Activated CD4-positive, alpha-beta T cell treated with anti-CD3 and anti-CD28 coated beads for 1 hour (primary cell): ENCODE measurements at regions not wholly inside any gene's neighbourhood (a gene's known extent, or its start where the extent isn't known, plus 50 kb on each side); places are given as distances from the start of the nearest gene placed in this dataset.

ENCODE experiments used
- DNase-seq: peaks from one replicate; pipeline ENCODE4 v3.0.0-alpha.2; 2020

GRCh38 chr3:13714251-13714916 is 165.5 kb downstream of the FBLN2 start:
- DNase-seq: no peak

GRCh38 chr3:13713396-13713795 is 164.5 kb downstream of the FBLN2 start:
- DNase-seq: no peak

GRCh38 chr3:13712682-13713180 is 163.8 kb downstream of the FBLN2 start:
- no peak for DNase-seq

GRCh38 chr3:13711911-13712650 is 163.2 kb downstream of the FBLN2 start:
- DNase-seq: peak; percentile 2

GRCh38 chr3:13710251-13710650 is 161.3 kb downstream of the FBLN2 start:
- DNase-seq: no peak

- DNase-seq: peak; percentile 3
These were observed 160.8 kb downstream of the FBLN2 start for GRCh38 chr3:13709706-13710105.

GRCh38 chr3:13708871-13709595 is 160.1 kb downstream of the FBLN2 start:
- DNase-seq: no peak

GRCh38 chr3:13708301-13708700 is 159.4 kb downstream of the FBLN2 start:
- DNase-seq: peak; percentile 5

DNA sequence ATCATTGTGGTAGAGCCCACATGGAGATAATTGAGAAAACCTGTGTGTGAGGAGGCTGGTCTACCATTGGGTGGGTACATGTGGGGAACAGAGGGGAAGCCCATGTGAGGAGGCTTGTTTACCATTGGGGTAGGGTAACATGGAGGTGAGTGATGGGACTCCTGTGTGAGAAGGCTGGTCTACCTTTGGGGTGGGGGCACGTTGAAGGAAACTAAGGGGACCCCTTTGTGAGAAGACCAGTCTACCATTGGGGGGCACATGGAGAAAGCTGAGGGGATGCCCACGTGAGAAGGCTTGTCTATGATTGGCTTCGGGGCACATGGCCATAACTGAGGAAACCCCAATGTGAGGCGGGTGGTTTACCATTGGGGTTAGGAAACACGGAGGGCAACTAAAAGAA is 158.5 kb downstream of the FBLN2 start:
- DNase-seq: no peak

GRCh38 chr3:13706886-13707285 is 158.0 kb downstream of the FBLN2 start:
- DNase-seq: no peak

GRCh38 chr3:13706451-13706850 is 157.5 kb downstream of the FBLN2 start:
- no peak for DNase-seq

- no peak for DNase-seq
These were observed 156.9 kb downstream of the FBLN2 start for GRCh38 chr3:13705702-13706280.

DNA sequence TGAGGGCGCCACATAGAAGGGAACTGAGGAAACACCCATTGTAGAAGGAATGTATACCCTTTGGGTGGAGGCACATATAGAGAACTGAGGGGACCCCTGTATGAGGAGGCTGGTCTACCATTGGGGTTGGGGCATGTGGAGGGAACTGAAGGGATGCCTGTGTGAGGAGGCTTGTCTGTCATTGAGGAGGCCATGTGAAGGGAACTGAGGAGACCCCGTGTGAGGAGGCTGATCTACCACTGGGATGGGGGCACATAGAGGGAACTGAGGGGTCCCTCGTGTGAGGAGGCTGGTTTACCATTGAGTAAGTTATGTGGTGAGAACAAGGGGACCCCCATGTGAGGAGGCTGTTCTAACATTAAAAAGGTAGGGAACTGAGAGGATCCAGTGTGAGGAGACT is 156.1 kb downstream of the FBLN2 start:
- no peak for DNase-seq

DNA sequence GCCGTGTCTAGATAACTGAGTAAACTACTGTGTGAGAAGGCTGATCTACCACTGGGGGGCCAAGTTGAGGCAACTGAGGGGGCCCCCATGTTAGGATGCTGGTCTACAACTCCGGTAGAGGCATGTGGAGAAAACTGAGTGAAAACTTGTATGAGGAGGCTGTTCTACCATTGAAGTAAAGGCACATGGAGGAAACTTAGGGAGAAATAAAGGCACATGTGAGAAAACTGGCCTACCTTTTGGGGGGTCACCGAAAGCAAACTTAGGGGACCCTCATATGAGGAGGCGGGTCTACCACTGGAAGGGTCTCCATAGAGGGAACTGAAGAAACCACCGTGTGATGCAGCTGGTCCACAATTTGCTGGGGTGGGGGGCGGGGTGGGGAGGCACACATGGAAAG is 155.2 kb downstream of the FBLN2 start:
- DNase-seq: no peak

- no peak for DNase-seq
These were observed 154.1 kb downstream of the FBLN2 start for GRCh38 chr3:13703071-13703470.

- DNase-seq: no peak
These were observed 153.4 kb downstream of the FBLN2 start for GRCh38 chr3:13702286-13702685.

DNA sequence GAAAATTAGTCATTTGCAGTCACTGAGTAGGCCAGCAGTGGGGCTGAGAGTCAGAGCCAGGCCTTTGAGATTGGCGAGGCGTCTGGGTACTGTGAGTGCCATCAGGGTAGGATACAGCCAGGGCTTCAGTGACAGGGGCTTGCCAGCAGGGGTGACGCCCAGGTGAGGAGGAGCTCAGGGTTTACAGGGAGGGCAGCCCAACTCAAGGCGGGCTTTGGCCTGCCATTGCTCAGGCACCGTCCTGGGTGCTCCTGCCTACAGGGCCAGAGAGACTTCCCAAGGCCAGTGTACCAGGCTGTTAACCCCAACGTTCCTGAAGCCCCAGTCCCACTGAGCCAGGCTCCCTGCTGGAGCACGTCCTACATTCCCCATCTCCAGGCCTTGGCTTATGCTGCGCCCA is 152.0 kb downstream of the FBLN2 start:
- DNase-seq: no peak

DNA sequence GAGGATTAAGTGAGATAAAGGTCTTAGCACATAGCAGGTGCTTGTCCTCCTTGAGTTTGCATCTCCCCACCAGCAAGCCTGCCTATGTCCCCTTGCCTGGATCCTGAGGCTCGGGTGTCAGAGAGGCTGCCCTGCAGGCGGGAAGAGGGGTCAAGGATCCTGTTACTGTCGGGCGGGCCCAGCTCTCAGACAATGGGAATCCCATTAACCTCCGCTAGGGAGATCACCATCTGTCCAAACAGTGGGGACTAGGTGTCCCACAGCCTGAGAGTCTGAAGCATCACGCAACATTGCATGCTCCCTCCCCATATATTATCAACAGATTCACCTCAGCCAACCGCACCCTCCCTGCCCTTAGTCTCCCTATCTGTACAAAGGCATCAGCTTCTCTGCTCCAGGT is 151.4 kb downstream of the FBLN2 start:
- DNase-seq: no peak

GRCh38 chr3:13696699-13697098 is 147.8 kb downstream of the FBLN2 start:
- DNase-seq: no peak

DNA sequence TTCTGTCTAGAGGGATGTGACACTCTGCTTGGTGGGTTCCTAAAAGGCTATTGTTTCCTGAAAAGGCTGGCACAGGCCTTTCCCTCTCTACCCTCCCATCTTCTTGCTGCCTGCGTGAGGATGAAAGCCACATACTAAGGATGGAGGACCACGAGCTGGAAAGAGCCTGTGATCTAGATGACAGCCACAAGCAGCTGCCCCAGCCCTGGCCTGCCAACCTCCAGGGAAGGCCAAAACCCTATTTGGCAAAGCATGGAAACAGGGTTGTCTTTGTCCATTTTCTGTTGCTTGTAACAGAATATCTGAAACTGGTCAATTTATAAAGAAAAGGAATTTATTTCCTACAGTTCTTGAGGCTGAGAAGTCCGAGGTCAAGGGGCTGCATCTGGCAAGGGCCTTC is 144.5 kb downstream of the FBLN2 start:
- no peak for DNase-seq

DNA sequence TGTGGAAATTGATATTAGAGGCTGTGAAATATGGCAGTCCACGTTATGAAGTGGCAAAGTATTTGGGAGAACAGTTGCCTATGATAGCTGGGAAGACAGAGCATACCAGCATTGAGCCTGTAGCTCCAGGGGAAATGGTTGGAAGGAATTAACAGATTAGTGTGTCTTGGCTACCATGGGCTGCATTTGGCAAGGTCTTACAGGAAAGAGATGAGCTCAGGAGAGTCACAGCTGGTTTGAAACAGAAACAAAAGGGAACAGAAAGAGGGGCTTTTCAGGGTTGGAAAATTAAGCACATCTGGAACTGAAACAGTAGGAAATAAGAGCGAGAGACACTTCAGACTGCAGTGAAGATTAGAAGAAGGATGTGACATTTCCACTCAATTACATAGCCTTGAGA is 141.7 kb downstream of the FBLN2 start:
- no peak for DNase-seq

GRCh38 chr3:13689373-13690260 is 140.7 kb downstream of the FBLN2 start:
- no peak for DNase-seq
